HG02943 (cell line): ENCODE measurements at regions not wholly inside any gene's neighbourhood (a gene's known extent, or its start where the extent isn't known, plus 50 kb on each side); places are given as distances from the start of the nearest gene placed in this dataset.

Experiments
- ATAC-seq: cut with Tn5 transposase; IDR thresholded peaks from one replicate; pipeline ENCODE4 v1.9.1; 2021; ENCODE audit warnings: mild to moderate bottlenecking, low read depth, moderate library complexity; ENCODE audit not compliant: unreplicated experiment

GRCh38 chr13:40232311-40233040 is 434.0 kb downstream of the FOXO1 start:
- no peak for ATAC-seq

DNA sequence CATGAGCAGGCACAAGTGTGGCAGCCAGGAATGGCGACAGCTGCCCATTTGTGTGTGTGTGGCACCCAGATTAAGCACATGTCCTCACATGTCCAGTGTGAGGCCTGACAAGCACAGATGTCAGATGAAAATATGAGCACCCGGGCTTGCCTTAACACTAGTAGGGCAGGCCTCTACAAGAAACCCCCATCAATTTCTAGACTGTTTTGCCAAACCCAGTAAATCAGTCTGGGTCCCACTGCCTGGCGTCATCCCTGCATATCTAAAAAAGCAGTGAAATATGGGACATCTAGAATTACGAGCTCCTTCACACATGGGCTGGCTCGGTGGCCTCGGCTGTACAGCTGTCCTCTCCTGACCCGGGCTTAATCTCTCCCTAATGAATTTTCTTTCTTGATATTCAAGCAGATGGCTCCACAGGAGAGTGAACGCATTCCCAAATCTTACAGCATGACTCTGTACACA is 432.7 kb downstream of the FOXO1 start:
- ATAC-seq = no peak

DNA sequence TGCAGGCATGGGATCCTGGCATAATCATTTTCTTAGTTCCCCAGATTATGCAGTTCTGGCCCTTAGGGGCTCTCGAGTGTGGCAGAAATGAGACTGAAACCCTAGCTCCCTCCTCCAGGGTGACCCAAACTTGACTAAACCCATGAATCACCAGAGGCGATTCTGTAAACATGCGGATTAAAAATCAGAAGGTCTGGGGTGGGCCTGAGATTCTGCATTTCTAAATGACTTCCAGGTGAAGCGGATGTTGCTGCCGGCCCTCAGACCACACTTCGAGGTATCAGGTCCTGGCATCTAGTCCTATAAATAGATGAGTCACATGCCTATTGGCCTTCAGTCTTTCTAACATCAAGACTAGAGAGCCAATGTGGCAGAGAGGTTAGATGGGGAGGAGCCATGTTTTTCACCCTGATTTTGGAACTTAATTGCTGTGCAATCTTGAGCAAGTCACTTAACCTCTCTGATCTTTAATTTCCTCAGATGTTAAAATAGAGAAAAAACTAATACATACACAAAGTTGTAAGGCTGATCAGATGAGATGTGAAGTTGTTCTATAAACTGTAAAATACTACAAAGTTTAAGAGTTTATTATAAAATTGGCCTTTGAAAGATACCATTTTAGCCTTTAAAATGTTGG is 431.2 kb downstream of the FOXO1 start:
- no peak for ATAC-seq

- ATAC-seq = no peak
Observed at GRCh38 chr13:40236566-40237168, 429.8 kb downstream of the FOXO1 start.

- no peak for ATAC-seq
Observed at GRCh38 chr13:40238761-40239160, 427.7 kb downstream of the FOXO1 start.

GRCh38 chr13:40240293-40240692 is 426.1 kb downstream of the FOXO1 start:
- ATAC-seq = no peak

- ATAC-seq = no peak
Observed at GRCh38 chr13:40241125-40241798, 425.2 kb downstream of the FOXO1 start.

- no peak for ATAC-seq
Observed at GRCh38 chr13:40243047-40243446, 423.4 kb downstream of the FOXO1 start.

DNA sequence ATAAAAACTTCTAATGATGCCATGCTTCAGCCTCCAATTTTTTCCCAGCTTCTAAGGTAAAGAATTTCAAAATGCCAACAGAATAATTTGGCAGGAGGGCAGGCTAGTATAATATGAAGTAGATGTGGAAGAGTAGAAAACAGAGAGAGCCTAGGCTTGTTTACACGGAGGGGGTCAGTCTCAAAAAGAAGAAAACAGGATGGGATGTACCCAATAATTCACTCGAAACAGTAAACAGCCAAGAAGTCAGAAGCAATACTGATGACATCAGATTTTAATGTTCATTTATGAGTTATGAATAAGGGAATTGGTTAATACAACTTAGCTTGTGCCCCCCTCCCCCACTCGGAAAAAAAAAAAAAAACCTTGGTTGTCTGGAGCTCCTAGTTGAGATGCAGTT is 422.5 kb downstream of the FOXO1 start:
- ATAC-seq = no peak

DNA sequence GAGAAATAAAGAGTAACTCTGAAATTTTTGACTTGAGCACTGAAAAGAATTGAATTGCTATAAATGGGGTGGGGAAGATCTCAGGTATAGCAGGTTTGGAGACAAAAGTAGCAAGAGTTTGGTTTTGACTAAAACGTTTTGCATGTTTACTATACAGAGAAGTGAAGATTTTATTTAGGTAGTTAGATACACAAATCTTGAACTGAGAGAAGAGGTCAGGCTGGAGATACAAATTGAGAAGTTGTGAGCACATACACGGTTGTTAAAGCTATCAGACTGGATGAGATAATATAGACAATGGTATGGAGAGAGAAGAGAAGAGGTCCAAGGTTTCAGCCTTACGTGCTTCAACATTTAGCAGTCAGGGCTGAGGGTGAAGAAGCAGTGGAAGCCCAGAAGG is 420.9 kb downstream of the FOXO1 start:
- ATAC-seq = no peak

DNA sequence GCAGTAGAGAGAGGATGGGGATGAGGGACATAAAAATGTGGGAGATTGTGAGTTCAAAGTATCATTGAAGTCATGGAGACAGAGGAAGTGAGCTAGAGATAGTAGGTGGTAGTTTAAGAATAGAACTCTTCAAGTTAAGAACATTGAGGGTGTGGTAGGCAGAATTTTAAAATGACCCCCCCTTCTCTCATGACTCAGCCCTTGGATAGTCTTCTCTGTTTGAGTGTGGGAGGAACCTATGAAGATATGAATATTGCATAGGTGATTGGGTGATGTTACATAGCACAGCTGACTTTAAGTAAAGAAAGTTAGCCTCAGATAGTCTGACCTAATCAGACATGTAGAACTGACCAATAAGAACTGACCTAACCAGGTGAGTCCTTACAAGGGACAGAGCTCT is 418.6 kb downstream of the FOXO1 start:
- no peak for ATAC-seq

- ATAC-seq = no peak
Observed at GRCh38 chr13:40251343-40252032, 415.0 kb downstream of the FOXO1 start.

GRCh38 chr13:40252241-40252640 is 414.2 kb downstream of the FOXO1 start:
- no peak for ATAC-seq

DNA sequence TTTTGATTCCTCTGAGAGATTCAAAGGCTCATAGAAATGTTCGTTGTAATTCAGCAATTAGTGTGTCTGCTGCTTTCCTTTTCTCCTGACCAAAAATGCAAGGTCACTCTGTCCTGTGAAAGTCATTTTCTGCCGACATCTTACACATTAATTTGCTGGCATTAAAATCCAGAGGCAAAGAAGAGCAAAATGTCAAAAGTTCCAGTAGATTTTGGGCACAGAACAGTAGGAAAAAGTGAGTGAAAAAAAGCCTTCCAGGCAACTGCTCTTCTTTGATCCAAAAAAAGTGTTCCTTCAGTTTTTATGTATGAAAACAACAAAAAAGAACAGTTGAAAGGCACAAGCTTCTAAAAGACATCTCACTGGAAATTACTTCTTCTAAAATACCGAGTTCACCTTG is 413.8 kb downstream of the FOXO1 start:
- ATAC-seq = no peak

- no peak for ATAC-seq
Observed at GRCh38 chr13:40254394-40254793, 412.0 kb downstream of the FOXO1 start.

DNA sequence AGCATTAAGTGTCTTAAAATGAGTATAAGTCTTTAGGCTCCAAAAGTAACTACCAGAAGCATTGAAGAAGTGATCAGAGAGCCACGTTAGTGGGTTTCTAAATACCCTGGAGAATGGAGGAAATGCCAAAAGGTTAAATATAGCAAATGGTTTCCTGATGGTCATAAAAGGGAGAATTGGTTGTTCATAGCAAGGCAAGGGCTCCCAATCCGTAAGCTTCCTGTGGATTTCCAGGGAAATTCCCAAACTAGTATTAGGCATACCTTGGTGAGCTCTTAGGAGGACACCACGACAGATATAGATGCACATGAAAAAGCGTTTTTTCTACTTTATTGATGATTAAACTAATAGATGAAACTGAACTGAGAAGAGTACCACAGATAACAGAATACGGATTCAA is 410.9 kb downstream of the FOXO1 start:
- ATAC-seq = no peak

DNA sequence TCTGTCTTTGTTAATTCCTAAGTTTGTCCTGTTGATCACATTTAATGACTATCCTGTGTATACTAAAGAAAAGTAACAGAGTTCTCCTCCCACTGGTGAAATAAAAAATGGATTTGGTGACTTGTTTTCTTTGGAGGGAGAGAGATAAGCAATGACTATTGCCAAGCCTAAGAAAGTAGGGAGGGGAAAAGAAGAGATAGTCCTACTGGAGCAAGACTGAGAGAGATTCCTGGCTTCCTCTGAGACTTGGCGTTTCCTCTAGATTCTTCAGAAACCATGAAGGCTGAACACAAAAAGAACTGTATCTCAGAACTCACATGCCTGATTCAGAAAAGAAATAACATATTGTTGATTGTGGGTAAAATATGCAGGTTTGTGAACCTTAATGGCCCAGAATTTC is 406.5 kb downstream of the FOXO1 start:
- no peak for ATAC-seq

DNA sequence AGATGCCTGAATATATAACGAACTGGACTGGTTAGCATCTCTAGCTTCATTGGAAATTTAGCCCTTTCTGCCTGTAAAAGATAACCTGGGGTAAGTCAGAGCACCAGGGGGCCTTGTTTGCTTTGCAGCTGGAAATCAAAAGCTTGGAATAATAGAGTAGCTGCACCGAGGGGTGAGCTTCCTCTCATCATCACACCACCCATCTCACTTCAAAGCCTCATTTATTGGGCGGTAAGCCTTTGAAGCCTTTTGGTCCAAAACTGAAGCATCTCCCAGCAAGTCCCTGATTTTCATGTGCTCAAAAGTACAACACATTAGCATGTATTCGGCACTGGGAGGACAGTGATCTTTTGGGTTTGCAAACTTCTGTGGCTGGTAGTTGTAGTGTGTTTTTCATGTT is 405.1 kb downstream of the FOXO1 start:
- ATAC-seq = no peak

DNA sequence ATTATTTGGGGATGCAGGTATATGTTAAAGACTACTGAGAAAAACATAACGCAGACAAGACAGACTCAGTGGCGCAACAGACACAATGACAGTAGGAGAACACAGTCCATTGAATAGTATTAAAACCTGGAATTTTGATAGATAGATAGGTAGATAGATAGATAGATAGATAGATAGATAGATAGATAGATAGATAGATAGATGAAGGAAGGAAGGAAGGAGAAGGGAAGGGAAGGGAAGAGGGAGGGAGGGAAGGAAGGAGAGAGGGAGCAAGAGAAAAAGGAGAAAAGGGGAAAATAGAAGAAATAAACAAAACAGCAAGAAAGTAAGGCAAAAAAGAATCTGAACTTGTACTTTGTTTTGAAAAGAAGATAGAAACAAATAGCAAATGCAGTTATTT is 404.5 kb downstream of the FOXO1 start:
- ATAC-seq = no peak

DNA sequence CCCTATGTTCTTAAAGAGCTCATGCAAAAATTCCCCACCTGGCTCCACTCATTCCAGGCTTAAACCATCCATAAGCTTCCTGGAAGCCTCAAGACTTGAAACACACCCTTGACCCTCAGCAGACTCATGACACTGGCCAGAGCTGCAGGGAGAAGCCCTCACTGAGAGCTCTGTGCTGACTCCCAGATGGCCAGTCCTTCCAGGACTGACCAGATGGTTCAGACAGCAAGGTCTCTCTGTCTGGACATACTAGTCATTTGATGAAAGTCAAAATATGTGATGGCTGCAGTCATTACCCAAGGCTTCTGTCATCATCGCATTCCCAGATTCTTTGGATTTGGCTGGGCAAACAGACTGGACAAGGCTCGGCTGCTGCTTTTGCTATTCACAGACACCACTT is 397.4 kb downstream of the FOXO1 start:
- no peak for ATAC-seq

- ATAC-seq = no peak
Observed at GRCh38 chr13:40270726-40271125, 395.7 kb downstream of the FOXO1 start.
